ENCODE measurements at regions not wholly inside any gene's neighbourhood (a gene's known extent, or its start where the extent isn't known, plus 50 kb on each side); places are given as distances from the start of the nearest gene placed in this dataset.

GRCh38 chr4:135532132-135532531, 1330.5 kb upstream of the PABPC4L start:
- TF ChIP-seq CTCF (IDR thresholded peaks at IDR 0.05) (no peak), POLR2A (IDR thresholded peaks at IDR 0.05) (no peak)
